ENCODE measurements at regions not wholly inside any gene's neighbourhood (a gene's known extent, or its start where the extent isn't known, plus 50 kb on each side); places are given as distances from the start of the nearest gene placed in this dataset.

- H3K27ac Mint-ChIP-seq = no peak overlapping the region
- H3K4me3 Mint-ChIP-seq = no peak overlapping the region
- no peak overlapping the region for H3K9ac ChIP-seq
- no peak for TF ChIP-seq CTCF (IDR thresholded peaks at IDR 0.05)
- TF ChIP-seq EZH2 (IDR thresholded peaks at IDR 0.05) = no peak
- TF ChIP-seq EZH2phosphoT487 (IDR thresholded peaks at IDR 0.05) = no peak
- no peaks in the 10 kb centered on the region for H4K20me1 ChIP-seq (ENCODE audit: low read depth)
- H3K79me2 ChIP-seq (ENCODE audit: low read depth) = no peaks in the 10 kb centered on the region
- H3K27me3 ChIP-seq = no peaks in the 10 kb centered on the region
- no peaks in the 10 kb centered on the region for H3K4me1 ChIP-seq
- no peaks in the 10 kb centered on the region for H3K9me3 ChIP-seq (ENCODE audit: low read depth)
- H3K36me3 Mint-ChIP-seq = no peaks in the 10 kb centered on the region
- H3K4me3 ChIP-seq = no peak overlapping the region
- H3F3A ChIP-seq (ENCODE audit: low read depth) = no peaks in the 10 kb centered on the region
- H3K36me3 ChIP-seq = no peaks in the 10 kb centered on the region
- H3K9me3 Mint-ChIP-seq = peaks cover 6% of the 10 kb centered on the region
- no peak overlapping the region for H3K4me2 ChIP-seq
- H2AFZ ChIP-seq (replicated peaks) = no peak overlapping the region
- DNase-seq (ENCODE audit: low spot score) = peak; percentile 2
- H3K27ac ChIP-seq = no peak overlapping the region
- no peaks in the 10 kb centered on the region for H3K27me3 Mint-ChIP-seq (ENCODE audit: insufficient read depth, low read depth)
- no peaks in the 10 kb centered on the region for H3K4me1 Mint-ChIP-seq
These were observed 210.8 kb upstream of the IRS4 start for GRCh38 chrX:108947205-108947604.

GRCh38 chrX:108946531-108946930 is 210.2 kb upstream of the IRS4 start:
- Mint-ChIP-seq H3K27me3 (ENCODE audit: insufficient read depth, low read depth) (no peaks in the 10 kb centered on the region), H3K9me3 (peaks cover 9% of the 10 kb centered on the region), H3K4me3 (no peak overlapping the region), H3K27ac (peak overlapping the region; percentile 55), H3K4me1 (no peaks in the 10 kb centered on the region), H3K36me3 (no peaks in the 10 kb centered on the region)
- Histone ChIP-seq H4K20me1 (ENCODE audit: low read depth) (no peaks in the 10 kb centered on the region), H3K27ac (no peak overlapping the region), H3K79me2 (ENCODE audit: low read depth) (no peaks in the 10 kb centered on the region), H3K4me1 (no peaks in the 10 kb centered on the region), H3K4me2 (no peak overlapping the region), H3K27me3 (no peaks in the 10 kb centered on the region), H3K4me3 (no peak overlapping the region), H2AFZ (replicated peaks) (no peak overlapping the region), H3F3A (ENCODE audit: low read depth) (no peaks in the 10 kb centered on the region), H3K9ac (no peak overlapping the region), H3K36me3 (no peaks in the 10 kb centered on the region), H3K9me3 (ENCODE audit: low read depth) (peaks cover under 1% of the 10 kb centered on the region)
- DNase-seq (ENCODE audit: low spot score) = no peak
- TF ChIP-seq CTCF (IDR thresholded peaks at IDR 0.05) = no peak
- TF ChIP-seq EZH2phosphoT487 (IDR thresholded peaks at IDR 0.05) = no peak
- no peak for TF ChIP-seq EZH2 (IDR thresholded peaks at IDR 0.05)

GRCh38 chrX:108945883-108946523 is 209.6 kb upstream of the IRS4 start:
- H3K4me3 Mint-ChIP-seq = no peak overlapping the region
- H3K79me2 ChIP-seq (ENCODE audit: low read depth) = no peaks in the 10 kb centered on the region
- H3K4me2 ChIP-seq = no peak overlapping the region
- no peaks in the 10 kb centered on the region for H3K4me1 ChIP-seq
- H3K36me3 ChIP-seq = no peaks in the 10 kb centered on the region
- peaks cover 12% of the 10 kb centered on the region for H3K9me3 Mint-ChIP-seq
- no peak overlapping the region for H3K4me3 ChIP-seq
- H3K9me3 ChIP-seq (ENCODE audit: low read depth) = peaks cover 4% of the 10 kb centered on the region
- TF ChIP-seq EZH2phosphoT487 (IDR thresholded peaks at IDR 0.05) (no peak), EZH2 (IDR thresholded peaks at IDR 0.05) (no peak), CTCF (IDR thresholded peaks at IDR 0.05) (no peak)
- no peak overlapping the region for H3K9ac ChIP-seq
- H4K20me1 ChIP-seq (ENCODE audit: low read depth) = no peaks in the 10 kb centered on the region
- no peak overlapping the region for H2AFZ ChIP-seq (replicated peaks)
- DNase-seq (ENCODE audit: low spot score) = no peak
- no peak overlapping the region for H3K27ac ChIP-seq
- no peaks in the 10 kb centered on the region for H3K36me3 Mint-ChIP-seq
- H3K27me3 ChIP-seq = no peaks in the 10 kb centered on the region
- no peaks in the 10 kb centered on the region for H3K27me3 Mint-ChIP-seq (ENCODE audit: insufficient read depth, low read depth)
- no peaks in the 10 kb centered on the region for H3F3A ChIP-seq (ENCODE audit: low read depth)
- peak overlapping the region; percentile 55 for H3K27ac Mint-ChIP-seq
- no peaks in the 10 kb centered on the region for H3K4me1 Mint-ChIP-seq
